ENCODE measurements at regions not wholly inside any gene's neighbourhood (a gene's known extent, or its start where the extent isn't known, plus 50 kb on each side); places are given as distances from the start of the nearest gene placed in this dataset.

- no peak for DNase-seq (ENCODE audit: low spot score)
- no peak for TF ChIP-seq CTCF (IDR thresholded peaks at IDR 0.05; ENCODE audit: extremely low read depth, missing control alignments)
Observed at GRCh38 chr9:108443019-108443633, 412.7 kb downstream of the ACTL7B start.

- TF ChIP-seq CTCF (IDR thresholded peaks at IDR 0.05; ENCODE audit: extremely low read depth, missing control alignments) = no peak
- DNase-seq (ENCODE audit: low spot score) = no peak
Observed at GRCh38 chr9:108442627-108443018, 413.2 kb downstream of the ACTL7B start.

- no peak for DNase-seq (ENCODE audit: low spot score)
- no peak for TF ChIP-seq CTCF (IDR thresholded peaks at IDR 0.05; ENCODE audit: extremely low read depth, missing control alignments)
Observed at GRCh38 chr9:108441726-108442125, 414.1 kb downstream of the ACTL7B start.

GRCh38 chr9:108441251-108441650 lies 414.5 kb downstream of the ACTL7B start:
- DNase-seq (ENCODE audit: low spot score) = no peak
- TF ChIP-seq CTCF (IDR thresholded peaks at IDR 0.05; ENCODE audit: extremely low read depth, missing control alignments) = no peak

- no peak for TF ChIP-seq CTCF (IDR thresholded peaks at IDR 0.05; ENCODE audit: extremely low read depth, missing control alignments)
- no peak for DNase-seq (ENCODE audit: low spot score)
Observed at GRCh38 chr9:108439947-108440346, 415.8 kb downstream of the ACTL7B start.

GRCh38 chr9:108437656-108438055 lies 418.1 kb downstream of the ACTL7B start:
- no peak for DNase-seq (ENCODE audit: low spot score)
- TF ChIP-seq CTCF (IDR thresholded peaks at IDR 0.05; ENCODE audit: extremely low read depth, missing control alignments) = no peak

- DNase-seq (ENCODE audit: low spot score) = no peak
Observed at GRCh38 chr9:108436448-108436847, 419.3 kb downstream of the ACTL7B start.

More at GRCh38 chr9:108436448-108436847, 419.3 kb downstream of the ACTL7B start:
- no peak for TF ChIP-seq CTCF (IDR thresholded peaks at IDR 0.05; ENCODE audit: extremely low read depth, missing control alignments)
